Body of pancreas (tissue), 4 donors: ENCODE measurements at regions not wholly inside any gene's neighbourhood (a gene's known extent, or its start where the extent isn't known, plus 50 kb on each side); places are given as distances from the start of the nearest gene placed in this dataset.

Source experiments
- POLR2A ChIP-seq, 3 donors: fragments of 450-650 bp; IDR thresholded peaks; one replicate each; pipeline ENCODE4 v1.6.1; 2016; ENCODE audit warnings: antibody characterized with exemption in 3 of 3, mild to moderate bottlenecking in 2 of 3
- TF ChIP-seq, protein P1 (sequence below), 7 experiments: fragments of 450-650 bp in 4 of 7; fragments of 200-600 bp in 3 of 7; sonication (generic) in 3 of 7; IDR thresholded peaks; one replicate each; pipeline ENCODE4 v1.5.1; 2016 to 2019; ENCODE audit warnings: antibody characterized with exemption in 7 of 7

DNA sequence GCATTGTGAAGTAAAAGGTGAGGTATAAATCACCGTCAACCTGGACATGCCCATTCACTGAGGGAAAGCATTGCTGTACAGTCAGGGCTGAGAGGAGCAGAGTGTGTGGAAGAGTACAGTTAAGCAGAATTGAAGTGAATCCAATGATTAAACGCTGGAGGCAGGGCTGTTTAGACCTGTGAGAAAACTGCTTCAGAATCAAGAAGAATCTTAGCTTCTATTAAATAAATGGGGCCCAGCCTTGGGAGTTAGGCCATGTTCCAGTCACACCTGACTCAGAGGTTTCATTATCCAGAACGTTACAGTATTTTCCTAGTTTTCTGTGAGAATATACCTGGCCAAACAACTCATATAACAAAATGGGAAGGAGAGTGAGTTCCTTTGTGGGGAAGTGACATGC lies 86.9 kb downstream of the ATP23 start:
- TF ChIP-seq, protein P1, sequence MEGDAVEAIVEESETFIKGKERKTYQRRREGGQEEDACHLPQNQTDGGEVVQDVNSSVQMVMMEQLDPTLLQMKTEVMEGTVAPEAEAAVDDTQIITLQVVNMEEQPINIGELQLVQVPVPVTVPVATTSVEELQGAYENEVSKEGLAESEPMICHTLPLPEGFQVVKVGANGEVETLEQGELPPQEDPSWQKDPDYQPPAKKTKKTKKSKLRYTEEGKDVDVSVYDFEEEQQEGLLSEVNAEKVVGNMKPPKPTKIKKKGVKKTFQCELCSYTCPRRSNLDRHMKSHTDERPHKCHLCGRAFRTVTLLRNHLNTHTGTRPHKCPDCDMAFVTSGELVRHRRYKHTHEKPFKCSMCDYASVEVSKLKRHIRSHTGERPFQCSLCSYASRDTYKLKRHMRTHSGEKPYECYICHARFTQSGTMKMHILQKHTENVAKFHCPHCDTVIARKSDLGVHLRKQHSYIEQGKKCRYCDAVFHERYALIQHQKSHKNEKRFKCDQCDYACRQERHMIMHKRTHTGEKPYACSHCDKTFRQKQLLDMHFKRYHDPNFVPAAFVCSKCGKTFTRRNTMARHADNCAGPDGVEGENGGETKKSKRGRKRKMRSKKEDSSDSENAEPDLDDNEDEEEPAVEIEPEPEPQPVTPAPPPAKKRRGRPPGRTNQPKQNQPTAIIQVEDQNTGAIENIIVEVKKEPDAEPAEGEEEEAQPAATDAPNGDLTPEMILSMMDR (IDR thresholded peaks at IDR 0.05): no peak
- no peak for TF ChIP-seq POLR2A (IDR thresholded peaks at IDR 0.05)
